Endodermal cell (in vitro differentiated cells): ENCODE measurements at regions not wholly inside any gene's neighbourhood (a gene's known extent, or its start where the extent isn't known, plus 50 kb on each side); places are given as distances from the start of the nearest gene placed in this dataset.
A peak's percentile ranks its signal among the peaks of the same experiment; 100 is the strongest.
"Not testable (repeated sequence)": the region's sequence is repeated elsewhere in the genome, so short reads cannot be mapped to it uniquely, and the experiment has no call there.

Experiments used
- DNase-seq: peaks from one replicate; pipeline ENCODE4 v3.0.0-alpha.2; 2017
- H3K27ac ChIP-seq: 2 replicates; pipeline ENCODE4 v1.5.1; 2013; ENCODE audit warnings: mild to moderate bottlenecking, low read depth, low read length, moderate library complexity
- H3K27me3 ChIP-seq: 2 replicates; pipeline ENCODE4 v1.6.1; 2013; ENCODE audit warnings: mild to moderate bottlenecking, low read length, moderate library complexity; ENCODE audit not compliant: insufficient read depth, control insufficient read depth, poor library complexity, severe bottlenecking
- H3K36me3 ChIP-seq: 2 replicates; pipeline ENCODE4 v1.7.0; 2013; ENCODE audit warnings: mild to moderate bottlenecking, low read length, moderate library complexity; ENCODE audit not compliant: control insufficient read depth, insufficient read depth
- H3K4me1 ChIP-seq: one replicate; pipeline ENCODE4 v1.7.0; 2013; ENCODE audit warnings: low read length; ENCODE audit not compliant: control insufficient read depth, insufficient read depth
- H3K4me3 ChIP-seq: 2 replicates; pipeline ENCODE4 v1.5.1; 2013; ENCODE audit warnings: mild to moderate bottlenecking, low read length, moderate library complexity
- H3K9ac ChIP-seq: 2 replicates; pipeline ENCODE4 v1.6.1; 2013; ENCODE audit warnings: mild to moderate bottlenecking, low read length, moderate library complexity; ENCODE audit not compliant: poor library complexity, severe bottlenecking; ENCODE audit errors: extremely low read depth
- H3K9me3 ChIP-seq: 2 replicates; pipeline ENCODE4 v1.6.1; 2013; ENCODE audit warnings: mild to moderate bottlenecking, low read length, moderate library complexity; ENCODE audit not compliant: control insufficient read depth
- H3K27ac Mint-ChIP-seq: 2 replicates; pipeline ENCODE4 v1.8.0; 2020; ENCODE audit warnings: mixed read lengths
- H3K27me3 Mint-ChIP-seq: 2 replicates; pipeline ENCODE4 v1.8.0; 2021; ENCODE audit warnings: mild to moderate bottlenecking, mixed read lengths; ENCODE audit not compliant: insufficient read depth
- H3K36me3 Mint-ChIP-seq: 2 replicates; pipeline ENCODE4 v1.8.0; 2020; ENCODE audit warnings: low read depth, mixed read lengths
- H3K4me1 Mint-ChIP-seq: 2 replicates; pipeline ENCODE4 v1.8.0; 2020; ENCODE audit warnings: mixed read lengths
- H3K4me3 Mint-ChIP-seq: 2 replicates; pipeline ENCODE4 v1.8.0; 2020; ENCODE audit warnings: mild to moderate bottlenecking, moderate library complexity, mixed read lengths
- H3K9me3 Mint-ChIP-seq: 2 replicates; pipeline ENCODE4 v1.8.0; 2020; ENCODE audit warnings: mild to moderate bottlenecking, mixed read lengths
- CTCF ChIP-seq: fragments of 200-600 bp; sonication (generic); conservative IDR thresholded peaks from 2 replicates; pipeline ENCODE4 v1.5.0; 2021; ENCODE audit warnings: antibody characterized with exemption, mild to moderate bottlenecking
- WGBS, 2 experiments: methylation state at CpG; one replicate each; pipeline versions ENCODE4 v1.1.5 to v1.1.7; 2013; ENCODE audit warnings: missing lambda C conversion rate in 2 of 2, mixed read lengths in 1 of 2; ENCODE audit not compliant: insufficient coverage in 1 of 2, insufficient read length in 1 of 2; 5-methylcytosine and 5-hydroxymethylcytosine counted together

GRCh38 chr15:96053781-96054428 lies 276.6 kb upstream of the NR2F2 start:
- peak overlapping the region; percentile 45 for H3K9ac ChIP-seq
- peak; percentile 83 for DNase-seq
- Mint-ChIP-seq H3K36me3 (no peaks in the 10 kb centered on the region), H3K27me3 (peaks cover 70% of the 10 kb centered on the region), H3K4me3 (peak overlapping the region; percentile 51), H3K27ac (peak overlapping the region; percentile 89), H3K9me3 (peaks cover 10% of the 10 kb centered on the region), H3K4me1 (peaks cover 29% of the 10 kb centered on the region)
- WGBS, 2 experiments, result 1 to 5% methylated on average over 3 to 13 of the region's 14 CpGs
- H3K4me3 ChIP-seq, result peak overlapping the region; percentile 70
- TF ChIP-seq CTCF, result no peak
- no peaks in the 10 kb centered on the region for H3K27me3 ChIP-seq
- peaks cover 9% of the 10 kb centered on the region for H3K9me3 ChIP-seq
- H3K36me3 ChIP-seq, result no peaks in the 10 kb centered on the region
- peaks cover 15% of the 10 kb centered on the region for H3K4me1 ChIP-seq
- H3K27ac ChIP-seq, result no peak overlapping the region

- Histone ChIP-seq H3K36me3 (no peaks in the 10 kb centered on the region), H3K9ac (no peak overlapping the region), H3K9me3 (peaks cover 9% of the 10 kb centered on the region), H3K27me3 (no peaks in the 10 kb centered on the region), H3K4me1 (peaks cover 15% of the 10 kb centered on the region), H3K4me3 (peak overlapping the region; percentile 23), H3K27ac (no peak overlapping the region)
- Mint-ChIP-seq H3K27me3 (peaks cover 70% of the 10 kb centered on the region), H3K36me3 (no peaks in the 10 kb centered on the region), H3K4me3 (no peak overlapping the region), H3K27ac (no peak overlapping the region), H3K4me1 (peaks cover 24% of the 10 kb centered on the region), H3K9me3 (peaks cover 10% of the 10 kb centered on the region)
- 81 to 89% methylated on average over 3 to 6 of the region's 6 CpGs for WGBS, 2 experiments
- no peak for DNase-seq
- TF ChIP-seq CTCF, result no peak
Measured at GRCh38 chr15:96054621-96055020, 275.9 kb upstream of the NR2F2 start.

- H3K4me1 ChIP-seq, result no peaks in the 10 kb centered on the region
- WGBS, 2 experiments, result 90 to 92% methylated on average over 5 to 8 of the region's 8 CpGs
- Mint-ChIP-seq H3K9me3 (peaks cover 10% of the 10 kb centered on the region), H3K27me3 (peaks cover 71% of the 10 kb centered on the region), H3K4me1 (peaks cover 6% of the 10 kb centered on the region), H3K36me3 (no peaks in the 10 kb centered on the region), H3K4me3 (no peak overlapping the region), H3K27ac (no peak overlapping the region)
- H3K9ac ChIP-seq, result no peak overlapping the region
- H3K36me3 ChIP-seq, result no peaks in the 10 kb centered on the region
- DNase-seq, result no peak
- peaks cover 9% of the 10 kb centered on the region for H3K9me3 ChIP-seq
- no peak for TF ChIP-seq CTCF
- no peaks in the 10 kb centered on the region for H3K27me3 ChIP-seq
- no peak overlapping the region for H3K27ac ChIP-seq
- no peak overlapping the region for H3K4me3 ChIP-seq
Measured at GRCh38 chr15:96058103-96058851, 272.2 kb upstream of the NR2F2 start.

GRCh38 chr15:96058852-96059103 lies 271.7 kb upstream of the NR2F2 start:
- H3K36me3 Mint-ChIP-seq, H3K36me3 ChIP-seq, H3K4me3 Mint-ChIP-seq, H3K27me3 ChIP-seq, H3K27ac ChIP-seq, H3K9ac ChIP-seq, H3K27ac Mint-ChIP-seq, H3K4me1 Mint-ChIP-seq, H3K4me1 ChIP-seq, H3K9me3 ChIP-seq, DNase-seq, H3K4me3 ChIP-seq: not testable (repeated sequence)
- Mint-ChIP-seq H3K9me3 (peaks cover 10% of the 10 kb centered on the region), H3K27me3 (peaks cover 74% of the 10 kb centered on the region)
- 70 to 75% methylated on average over 1 of the region's 1 CpG for WGBS, 2 experiments

GRCh38 chr15:96060591-96060990 lies 269.9 kb upstream of the NR2F2 start:
- not testable (repeated sequence) for H3K27ac ChIP-seq, H3K27ac Mint-ChIP-seq, H3K4me1 ChIP-seq, H3K36me3 ChIP-seq, H3K9me3 ChIP-seq, H3K36me3 Mint-ChIP-seq, DNase-seq, H3K4me1 Mint-ChIP-seq, H3K4me3 ChIP-seq, H3K27me3 ChIP-seq, H3K4me3 Mint-ChIP-seq, H3K9me3 Mint-ChIP-seq, H3K9ac ChIP-seq
- H3K27me3 Mint-ChIP-seq, result peaks cover 71% of the 10 kb centered on the region
- 71 to 83% methylated on average over 3 to 5 of the region's 5 CpGs for WGBS, 2 experiments
